HCT116 (cell line): ENCODE measurements at regions not wholly inside any gene's neighbourhood (a gene's known extent, or its start where the extent isn't known, plus 50 kb on each side); places are given as distances from the start of the nearest gene placed in this dataset.

Experiments
- EZH2 ChIP-seq: fragments of 200-600 bp; sonication (generic); IDR thresholded peaks from 2 replicates; pipeline ENCODE4 v1.6.1; 2017; ENCODE audit warnings: antibody characterized with exemption, mixed run types
- POLR2AphosphoS5 ChIP-seq: IDR thresholded peaks from 2 replicates; pipeline ENCODE4 v1.6.1; 2011; ENCODE audit warnings: mild to moderate bottlenecking, low read depth, low read length, moderate library complexity
- RAD21 ChIP-seq: IDR thresholded peaks from 2 replicates; pipeline ENCODE4 v1.6.1; 2012; ENCODE audit warnings: low read depth, mild to moderate bottlenecking
- ZFX ChIP-seq: fragments of 450-650 bp; IDR thresholded peaks from 2 replicates; pipeline ENCODE4 v1.6.1; 2017
- ZNF274 ChIP-seq: fragments of 200-500 bp; sonication (Bioruptor generic); IDR thresholded peaks from 2 replicates; pipeline ENCODE4 v1.6.1; 2014; ENCODE audit warnings: mild to moderate bottlenecking, low read depth, low read length, inconsistent platforms
- TF ChIP-seq, protein P1 (sequence below): IDR thresholded peaks from 2 replicates; pipeline ENCODE4 v1.6.1; 2011; ENCODE audit warnings: mild to moderate bottlenecking, low read length, moderate library complexity; ENCODE audit not compliant: insufficient replicate concordance; ENCODE audit errors: extremely low read depth
- TF ChIP-seq, protein P2 (sequence below), 3 experiments: fragments of 200-600 bp in 1 of 3; sonication (generic) in 1 of 3; IDR thresholded peaks in 2 of 3; conservative IDR thresholded peaks in 1 of 3; 2 replicates each; pipeline ENCODE4 v1.5.1; 2012 to 2017; ENCODE audit warnings: low read depth in 2 of 3, low read length in 2 of 3, antibody characterized with exemption in 1 of 3, borderline replicate concordance in 1 of 3, control low read depth in 1 of 3, mild to moderate bottlenecking in 1 of 3, mixed read lengths in 1 of 3, mixed run types in 1 of 3, moderate library complexity in 1 of 3; ENCODE audit not compliant: insufficient read depth in 1 of 3

DNA sequence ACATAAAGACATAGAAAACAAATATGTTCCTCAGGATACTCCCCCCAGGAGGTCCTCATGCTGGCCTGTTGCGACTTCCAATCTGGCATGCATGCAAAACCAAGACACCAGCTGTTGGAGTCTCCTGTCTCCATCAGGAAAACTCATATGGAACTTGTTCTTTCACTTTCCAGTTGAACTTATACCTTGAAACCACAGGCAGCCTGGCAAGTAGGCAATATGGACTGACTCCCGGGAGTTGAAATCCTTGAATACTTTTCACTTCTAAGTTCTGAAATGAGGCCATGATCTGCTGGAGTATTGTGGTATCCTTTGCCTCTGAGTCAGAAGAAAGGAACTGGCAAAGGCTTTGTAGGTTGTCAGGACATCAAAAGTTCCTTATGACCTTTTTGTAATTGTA lies 444.2 kb downstream of the IDS start:
- TF ChIP-seq, protein P1, sequence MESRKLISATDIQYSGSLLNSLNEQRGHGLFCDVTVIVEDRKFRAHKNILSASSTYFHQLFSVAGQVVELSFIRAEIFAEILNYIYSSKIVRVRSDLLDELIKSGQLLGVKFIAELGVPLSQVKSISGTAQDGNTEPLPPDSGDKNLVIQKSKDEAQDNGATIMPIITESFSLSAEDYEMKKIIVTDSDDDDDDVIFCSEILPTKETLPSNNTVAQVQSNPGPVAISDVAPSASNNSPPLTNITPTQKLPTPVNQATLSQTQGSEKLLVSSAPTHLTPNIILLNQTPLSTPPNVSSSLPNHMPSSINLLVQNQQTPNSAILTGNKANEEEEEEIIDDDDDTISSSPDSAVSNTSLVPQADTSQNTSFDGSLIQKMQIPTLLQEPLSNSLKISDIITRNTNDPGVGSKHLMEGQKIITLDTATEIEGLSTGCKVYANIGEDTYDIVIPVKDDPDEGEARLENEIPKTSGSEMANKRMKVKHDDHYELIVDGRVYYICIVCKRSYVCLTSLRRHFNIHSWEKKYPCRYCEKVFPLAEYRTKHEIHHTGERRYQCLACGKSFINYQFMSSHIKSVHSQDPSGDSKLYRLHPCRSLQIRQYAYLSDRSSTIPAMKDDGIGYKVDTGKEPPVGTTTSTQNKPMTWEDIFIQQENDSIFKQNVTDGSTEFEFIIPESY: no peak
- TF ChIP-seq, protein P2, sequence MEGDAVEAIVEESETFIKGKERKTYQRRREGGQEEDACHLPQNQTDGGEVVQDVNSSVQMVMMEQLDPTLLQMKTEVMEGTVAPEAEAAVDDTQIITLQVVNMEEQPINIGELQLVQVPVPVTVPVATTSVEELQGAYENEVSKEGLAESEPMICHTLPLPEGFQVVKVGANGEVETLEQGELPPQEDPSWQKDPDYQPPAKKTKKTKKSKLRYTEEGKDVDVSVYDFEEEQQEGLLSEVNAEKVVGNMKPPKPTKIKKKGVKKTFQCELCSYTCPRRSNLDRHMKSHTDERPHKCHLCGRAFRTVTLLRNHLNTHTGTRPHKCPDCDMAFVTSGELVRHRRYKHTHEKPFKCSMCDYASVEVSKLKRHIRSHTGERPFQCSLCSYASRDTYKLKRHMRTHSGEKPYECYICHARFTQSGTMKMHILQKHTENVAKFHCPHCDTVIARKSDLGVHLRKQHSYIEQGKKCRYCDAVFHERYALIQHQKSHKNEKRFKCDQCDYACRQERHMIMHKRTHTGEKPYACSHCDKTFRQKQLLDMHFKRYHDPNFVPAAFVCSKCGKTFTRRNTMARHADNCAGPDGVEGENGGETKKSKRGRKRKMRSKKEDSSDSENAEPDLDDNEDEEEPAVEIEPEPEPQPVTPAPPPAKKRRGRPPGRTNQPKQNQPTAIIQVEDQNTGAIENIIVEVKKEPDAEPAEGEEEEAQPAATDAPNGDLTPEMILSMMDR (IDR thresholded peaks at IDR 0.05 in 2 of 3, conservative IDR thresholded peaks at IDR 0.05 in 1 of 3; ENCODE audit: borderline replicate concordance in 1 of 3, insufficient read depth in 1 of 3, low read depth in 2 of 3, low read length in 2 of 3): no peak
- no peak for TF ChIP-seq RAD21
- TF ChIP-seq EZH2: no peak
- TF ChIP-seq POLR2AphosphoS5: no peak
- TF ChIP-seq ZFX: no peak
- no peak for TF ChIP-seq ZNF274
